ENCODE measurements at regions not wholly inside any gene's neighbourhood (a gene's known extent, or its start where the extent isn't known, plus 50 kb on each side); places are given as distances from the start of the nearest gene placed in this dataset.
A peak's percentile ranks its signal among the peaks of the same experiment; 100 is the strongest.

DNA sequence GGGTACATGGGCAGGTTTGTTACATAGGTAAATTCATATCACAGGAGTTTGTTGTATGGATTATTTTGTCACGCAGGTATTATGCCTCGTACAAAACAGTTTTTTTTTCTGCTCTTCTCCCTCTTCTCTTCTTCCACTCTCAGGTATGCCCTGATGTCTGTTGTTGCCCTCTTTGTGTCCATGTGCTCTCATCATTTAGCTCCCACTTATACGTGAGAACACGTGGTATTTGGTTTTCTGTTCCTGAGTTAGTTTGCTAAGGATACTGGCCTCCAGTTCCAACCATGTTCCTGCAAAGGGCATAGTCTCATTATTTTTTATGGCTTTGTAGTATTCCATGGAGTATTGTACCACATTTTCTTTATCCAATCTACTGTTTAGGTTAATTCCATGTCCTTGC is 65.7 kb downstream of the UNC5CL start:
- no peak for DNase-seq

- no peak for DNase-seq
Observed at GRCh38 chr6:40972814-40973213, 66.2 kb downstream of the UNC5CL start.

- DNase-seq, result no peak
Observed at GRCh38 chr6:40972190-40972589, 66.8 kb downstream of the UNC5CL start.

DNA sequence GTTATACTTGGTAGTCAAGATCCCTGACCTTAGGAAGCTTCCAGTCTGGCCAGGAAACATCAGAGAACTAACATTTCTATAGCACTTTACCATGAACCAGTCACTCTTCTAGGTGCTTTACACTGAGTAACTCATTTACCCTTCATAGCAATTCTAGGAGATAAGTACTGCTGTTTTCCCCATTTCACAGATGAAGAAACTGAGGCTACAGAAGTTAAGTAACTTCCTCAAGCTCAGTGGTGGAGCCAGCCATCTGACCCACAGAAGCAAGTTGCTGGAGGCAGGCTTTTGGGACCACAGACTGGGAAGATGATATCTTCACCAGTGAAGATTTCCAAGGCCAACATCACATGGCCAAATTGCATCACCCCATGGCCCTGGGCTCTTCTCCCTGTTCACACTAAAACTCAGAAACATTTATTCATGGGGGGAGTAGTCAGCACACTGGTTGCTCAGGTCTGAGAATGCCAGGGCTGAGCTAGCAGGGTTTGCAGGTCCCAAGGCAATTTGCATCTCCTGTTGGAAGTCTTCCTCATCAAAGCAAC is 70.3 kb downstream of the UNC5CL start:
- DNase-seq, result no peak

- no peak for DNase-seq
Observed at GRCh38 chr6:40966860-40967259, 72.2 kb downstream of the UNC5CL start.

DNA sequence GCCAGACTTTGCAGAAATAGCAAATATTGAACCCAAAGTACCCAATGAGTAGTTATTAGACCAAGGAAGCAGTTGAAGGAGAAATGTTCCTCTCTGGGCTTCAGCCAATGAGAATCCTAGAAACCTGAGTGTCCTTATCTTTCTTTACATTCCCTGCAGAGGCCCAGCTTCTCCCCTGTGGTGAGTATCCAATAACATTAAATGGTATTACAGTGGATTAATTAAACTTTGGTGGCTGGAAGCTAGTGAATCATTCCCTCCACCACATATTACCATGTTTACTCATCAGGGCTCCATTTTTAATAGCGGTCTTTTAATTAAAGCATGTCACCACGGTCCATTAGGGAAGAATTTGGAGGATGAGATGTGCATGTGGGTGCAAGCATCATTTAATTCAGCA is 74.0 kb downstream of the UNC5CL start:
- DNase-seq, result no peak

GRCh38 chr6:40963019-40963418 is 76.0 kb downstream of the UNC5CL start:
- DNase-seq, result no peak

GRCh38 chr6:40962241-40962640 is 76.8 kb downstream of the UNC5CL start:
- DNase-seq, result peak; percentile 90

DNA sequence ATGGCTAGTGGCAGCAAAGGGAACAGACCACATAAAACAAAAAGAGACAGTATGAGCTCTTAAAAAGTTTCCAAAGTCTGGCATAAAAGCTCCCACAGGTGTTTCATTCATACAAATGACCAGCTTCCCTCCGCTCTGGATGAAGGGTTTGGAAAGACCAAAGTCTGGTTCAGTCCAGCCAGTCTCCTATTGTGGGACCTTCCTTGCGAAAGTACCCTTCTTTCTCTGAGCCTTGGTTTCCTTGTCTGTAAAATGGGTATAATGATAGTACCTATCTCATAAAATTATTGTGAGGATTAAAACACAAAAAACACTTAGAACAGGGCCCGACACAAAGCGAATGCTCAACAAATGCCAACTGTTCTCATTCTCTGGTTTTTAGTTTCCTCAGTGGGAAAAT is 77.2 kb downstream of the UNC5CL start:
- no peak for DNase-seq

GRCh38 chr6:40960742-40961430 is 78.1 kb downstream of the UNC5CL start:
- DNase-seq, result peak; percentile 96

GRCh38 chr6:40959781-40960327 is 79.2 kb downstream of the UNC5CL start:
- no peak for DNase-seq

DNA sequence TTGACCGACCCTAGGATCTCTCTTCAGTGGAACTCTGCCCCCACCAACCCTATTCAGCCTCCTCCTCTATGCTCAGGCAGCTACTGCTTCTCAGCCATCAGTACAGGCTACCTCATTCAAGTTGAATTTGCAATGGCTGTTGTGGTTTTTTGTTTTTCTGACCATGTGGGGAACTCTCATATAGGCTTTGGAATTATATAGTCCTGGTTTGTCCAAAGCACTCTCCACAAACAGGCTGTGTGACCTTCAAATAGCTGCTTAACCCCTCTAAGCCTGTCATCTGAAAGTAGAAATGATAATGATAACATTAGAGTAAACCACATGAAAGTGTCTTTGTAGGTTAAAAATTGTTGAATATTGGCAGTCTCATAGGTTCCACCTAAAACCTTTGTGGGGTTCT is 80.3 kb downstream of the UNC5CL start:
- DNase-seq, result no peak

DNA sequence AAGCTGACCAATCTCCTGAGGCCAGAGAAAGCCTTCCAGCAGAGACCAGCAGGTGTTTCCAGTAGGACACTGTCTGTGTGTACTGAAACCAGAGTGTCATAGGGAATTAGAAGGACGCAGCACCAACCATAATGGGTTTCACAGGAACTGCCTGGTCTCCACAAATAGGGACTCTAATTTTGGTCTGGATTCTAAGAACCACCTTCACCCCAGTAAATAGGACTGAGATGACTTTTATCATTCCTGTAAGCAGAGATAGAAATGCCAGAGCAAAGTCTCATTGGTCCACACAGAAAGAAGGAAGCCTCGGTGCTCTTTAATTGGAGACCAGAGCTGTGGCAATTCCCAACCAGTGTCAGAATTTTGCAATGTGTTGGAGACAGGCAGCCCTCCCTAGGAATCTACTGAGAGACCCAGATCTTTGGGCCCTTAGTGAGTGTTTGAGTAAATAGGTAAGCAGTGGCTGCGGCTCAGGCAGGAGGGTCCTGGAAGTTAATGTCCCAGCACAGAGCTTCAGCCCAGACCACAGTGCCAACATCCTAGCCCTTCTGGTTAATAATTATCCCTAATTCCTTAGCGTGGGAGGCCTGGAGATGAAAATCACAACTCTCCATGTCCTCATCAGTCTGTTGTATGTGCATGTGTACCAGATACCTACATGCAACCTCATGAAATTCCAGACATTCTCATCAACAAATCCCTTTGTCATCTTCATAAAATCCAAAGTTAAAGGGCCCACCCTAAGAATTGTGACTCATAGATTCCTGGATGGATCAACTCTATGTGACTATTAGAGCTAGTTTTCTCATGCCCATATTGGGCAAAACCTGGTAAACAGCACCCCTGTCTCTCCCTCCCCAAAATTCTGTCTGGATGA is 81.2 kb downstream of the UNC5CL start:
- no peak for DNase-seq

GRCh38 chr6:40956936-40957335 is 82.1 kb downstream of the UNC5CL start:
- DNase-seq, result no peak

GRCh38 chr6:40955178-40955545 is 83.9 kb downstream of the UNC5CL start:
- no peak for DNase-seq

- DNase-seq, result no peak
Observed at GRCh38 chr6:40954446-40955177, 84.4 kb downstream of the UNC5CL start.

GRCh38 chr6:40953486-40953885 is 85.5 kb downstream of the UNC5CL start:
- no peak for DNase-seq

GRCh38 chr6:40950986-40951698 is 87.9 kb downstream of the UNC5CL start:
- DNase-seq, result no peak

DNA sequence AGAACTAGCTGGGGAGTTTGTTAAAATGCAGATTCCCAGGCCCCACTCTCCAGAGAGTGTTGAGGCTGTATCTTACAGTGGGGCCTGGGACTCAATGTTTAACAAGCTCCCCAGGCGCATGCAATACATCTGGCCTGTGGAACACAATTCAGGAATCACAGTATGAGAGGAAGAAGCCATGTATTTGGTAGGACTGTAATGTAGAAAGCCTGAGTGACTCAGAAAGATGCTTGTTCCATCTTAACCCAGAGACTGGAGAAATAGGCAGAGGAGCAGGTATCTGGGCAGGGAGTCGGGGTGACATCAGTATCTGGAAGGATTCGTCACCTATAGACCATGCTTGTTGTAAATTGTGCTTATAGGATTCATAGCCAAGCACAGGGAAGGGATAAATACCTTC is 90.5 kb downstream of the UNC5CL start:
- no peak for DNase-seq

GRCh38 chr6:40947876-40948526 is 91.0 kb downstream of the UNC5CL start:
- DNase-seq, result no peak

GRCh38 chr6:40946738-40947301 is 92.2 kb downstream of the UNC5CL start:
- DNase-seq, result no peak

GRCh38 chr6:40937491-40937890 is 101.5 kb downstream of the UNC5CL start:
- DNase-seq, result no peak

All from NCI-H2029 treated with DMSO at 0.1 percent for 48 hours (cell line).